ENCODE measurements at regions not wholly inside any gene's neighbourhood (a gene's known extent, or its start where the extent isn't known, plus 50 kb on each side); places are given as distances from the start of the nearest gene placed in this dataset.

DNA sequence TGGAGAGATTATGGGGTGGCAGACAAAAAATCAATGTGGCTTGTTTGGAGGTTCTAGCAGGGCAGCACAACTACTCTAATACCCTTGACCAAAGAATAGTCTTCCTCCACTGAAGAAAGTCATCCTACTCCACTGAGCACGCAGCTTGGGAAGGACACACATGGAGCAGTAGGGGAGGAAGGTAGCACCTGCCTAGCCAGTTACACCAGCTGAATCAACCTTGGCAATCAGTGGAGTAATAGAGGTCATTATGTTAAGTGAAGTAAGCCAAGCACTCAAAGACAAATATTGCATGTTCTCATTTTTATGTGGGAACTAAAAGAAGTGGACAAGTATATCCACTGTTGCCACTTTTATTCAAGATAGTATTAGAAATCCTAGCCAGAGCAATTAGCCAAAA is 555.8 kb upstream of the ALCAM start:
- no peak overlapping the region for H3K4me3 ChIP-seq
- no peaks in the 10 kb centered on the region for H3K4me1 ChIP-seq (ENCODE audit: low read depth)
- H3K9me3 ChIP-seq: no peaks in the 10 kb centered on the region
- TF ChIP-seq, protein P1, sequence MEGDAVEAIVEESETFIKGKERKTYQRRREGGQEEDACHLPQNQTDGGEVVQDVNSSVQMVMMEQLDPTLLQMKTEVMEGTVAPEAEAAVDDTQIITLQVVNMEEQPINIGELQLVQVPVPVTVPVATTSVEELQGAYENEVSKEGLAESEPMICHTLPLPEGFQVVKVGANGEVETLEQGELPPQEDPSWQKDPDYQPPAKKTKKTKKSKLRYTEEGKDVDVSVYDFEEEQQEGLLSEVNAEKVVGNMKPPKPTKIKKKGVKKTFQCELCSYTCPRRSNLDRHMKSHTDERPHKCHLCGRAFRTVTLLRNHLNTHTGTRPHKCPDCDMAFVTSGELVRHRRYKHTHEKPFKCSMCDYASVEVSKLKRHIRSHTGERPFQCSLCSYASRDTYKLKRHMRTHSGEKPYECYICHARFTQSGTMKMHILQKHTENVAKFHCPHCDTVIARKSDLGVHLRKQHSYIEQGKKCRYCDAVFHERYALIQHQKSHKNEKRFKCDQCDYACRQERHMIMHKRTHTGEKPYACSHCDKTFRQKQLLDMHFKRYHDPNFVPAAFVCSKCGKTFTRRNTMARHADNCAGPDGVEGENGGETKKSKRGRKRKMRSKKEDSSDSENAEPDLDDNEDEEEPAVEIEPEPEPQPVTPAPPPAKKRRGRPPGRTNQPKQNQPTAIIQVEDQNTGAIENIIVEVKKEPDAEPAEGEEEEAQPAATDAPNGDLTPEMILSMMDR (IDR thresholded peaks at IDR 0.05): no peak
- H3K36me3 ChIP-seq (ENCODE audit: low read depth): no peaks in the 10 kb centered on the region
- no peak for DNase-seq
- intact Hi-C loops (cut with DNase I, micrococcal nuclease): no loop called here
- ATAC-seq: no peak

GRCh38 chr3:104816008-104816407 is 550.7 kb upstream of the ALCAM start:
- TF ChIP-seq, protein P1 (IDR thresholded peaks at IDR 0.05): no peak
- Histone ChIP-seq H3K36me3 (ENCODE audit: low read depth) (no peaks in the 10 kb centered on the region), H3K4me3 (no peak overlapping the region), H3K4me1 (ENCODE audit: low read depth) (no peaks in the 10 kb centered on the region), H3K9me3 (peaks cover 5% of the 10 kb centered on the region)
- ATAC-seq: no peak
- intact Hi-C loops (cut with DNase I, micrococcal nuclease): no loop called here
- DNase-seq: no peak

GRCh38 chr3:104816716-104817115 is 550.0 kb upstream of the ALCAM start:
- Histone ChIP-seq H3K4me3 (no peak overlapping the region), H3K36me3 (ENCODE audit: low read depth) (no peaks in the 10 kb centered on the region), H3K4me1 (ENCODE audit: low read depth) (no peaks in the 10 kb centered on the region), H3K9me3 (peaks cover 10% of the 10 kb centered on the region)
- TF ChIP-seq, protein P1 (IDR thresholded peaks at IDR 0.05): no peak
- ATAC-seq (no peak), DNase-seq (no peak)
- intact Hi-C loops (cut with DNase I, micrococcal nuclease): no loop called here

DNA sequence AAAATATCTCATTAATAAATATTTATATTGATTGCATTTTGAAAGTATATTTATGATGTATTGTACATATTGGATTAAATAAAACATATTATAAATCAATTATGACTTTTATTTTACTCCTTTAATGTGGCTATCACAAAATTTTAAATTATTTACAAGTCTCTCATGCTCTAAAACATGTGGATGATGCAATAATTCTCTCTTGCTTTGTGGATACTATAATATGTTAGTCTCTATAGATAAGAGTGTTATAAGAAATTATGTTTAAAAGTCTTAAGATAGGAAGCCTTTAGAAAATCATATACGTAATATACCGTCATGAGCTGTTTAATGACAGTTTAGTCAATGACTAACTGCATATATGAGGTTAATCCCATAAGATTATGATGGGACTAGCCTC is 547.4 kb upstream of the ALCAM start:
- Histone ChIP-seq H3K4me3 (no peak overlapping the region), H3K9me3 (peaks cover 12% of the 10 kb centered on the region), H3K4me1 (ENCODE audit: low read depth) (no peaks in the 10 kb centered on the region), H3K36me3 (ENCODE audit: low read depth) (no peaks in the 10 kb centered on the region)
- ATAC-seq (no peak), DNase-seq (no peak)
- TF ChIP-seq, protein P1 (IDR thresholded peaks at IDR 0.05): no peak
- intact Hi-C loops (cut with DNase I, micrococcal nuclease): no loop called here

GRCh38 chr3:104820959-104821358 is 545.8 kb upstream of the ALCAM start:
- H3K9me3 ChIP-seq: peaks cover 12% of the 10 kb centered on the region
- DNase-seq: no peak
- H3K4me3 ChIP-seq: no peak overlapping the region
- TF ChIP-seq, protein P1 (IDR thresholded peaks at IDR 0.05): no peak
- H3K4me1 ChIP-seq (ENCODE audit: low read depth): no peaks in the 10 kb centered on the region
- ATAC-seq: no peak
- H3K36me3 ChIP-seq (ENCODE audit: low read depth): no peaks in the 10 kb centered on the region
- intact Hi-C loops (cut with DNase I, micrococcal nuclease): no loop called here

- DNase-seq (no peak), ATAC-seq (no peak)
- H3K36me3 ChIP-seq (ENCODE audit: low read depth): no peaks in the 10 kb centered on the region
- H3K4me1 ChIP-seq (ENCODE audit: low read depth): no peaks in the 10 kb centered on the region
- intact Hi-C loops (cut with DNase I, micrococcal nuclease): no loop called here
- H3K9me3 ChIP-seq: peaks cover 12% of the 10 kb centered on the region
- H3K4me3 ChIP-seq: no peak overlapping the region
- TF ChIP-seq, protein P1 (IDR thresholded peaks at IDR 0.05): no peak
Observed at GRCh38 chr3:104825116-104825515, 541.6 kb upstream of the ALCAM start.
